ENCODE measurements at regions not wholly inside any gene's neighbourhood (a gene's known extent, or its start where the extent isn't known, plus 50 kb on each side); places are given as distances from the start of the nearest gene placed in this dataset.
"Not testable (repeated sequence)": the region's sequence is repeated elsewhere in the genome, so short reads cannot be mapped to it uniquely, and the experiment has no call there.

DNA sequence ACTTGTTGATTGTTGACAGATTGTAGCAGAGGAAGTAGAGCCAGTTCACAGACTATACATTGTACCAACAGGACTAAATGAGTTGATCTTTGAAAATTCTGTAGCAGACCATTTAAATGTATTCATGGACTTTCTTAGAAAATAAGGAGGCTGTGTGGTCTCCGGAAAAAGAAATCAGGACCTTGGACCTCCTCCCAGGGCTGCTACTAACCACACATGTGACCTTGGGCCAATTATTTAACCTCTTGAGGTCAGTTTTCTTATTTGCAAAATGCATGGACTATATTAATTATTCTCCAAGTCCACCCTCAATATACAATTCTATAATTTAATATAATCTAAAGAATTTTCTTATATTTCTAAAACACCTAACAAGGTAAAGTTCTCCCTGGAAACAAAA lies 492.0 kb upstream of the JAG1 start:
- H3K4me3 ChIP-seq (ENCODE audit: low read depth, low read length), result no peak overlapping the region

DNA sequence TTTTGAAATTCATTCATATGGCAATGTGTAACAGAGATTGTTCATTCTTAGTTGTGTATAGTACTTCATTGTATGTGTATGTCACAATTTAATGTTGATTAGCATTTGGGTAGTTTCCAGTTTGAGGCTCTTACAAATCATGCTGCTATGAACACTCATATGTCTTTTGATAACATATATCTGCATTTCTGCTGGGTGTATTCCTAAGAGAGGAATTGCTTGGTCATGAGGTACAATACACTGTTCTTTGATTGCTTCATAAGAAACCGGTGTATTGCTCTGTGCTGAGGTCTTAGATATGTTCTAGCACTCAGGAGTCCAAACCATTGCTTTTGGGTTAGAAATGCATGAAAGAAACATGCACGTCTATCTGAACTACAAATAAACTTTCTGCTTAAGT lies 492.9 kb upstream of the JAG1 start:
- H3K4me3 ChIP-seq (ENCODE audit: low read depth, low read length), result no peak overlapping the region

DNA sequence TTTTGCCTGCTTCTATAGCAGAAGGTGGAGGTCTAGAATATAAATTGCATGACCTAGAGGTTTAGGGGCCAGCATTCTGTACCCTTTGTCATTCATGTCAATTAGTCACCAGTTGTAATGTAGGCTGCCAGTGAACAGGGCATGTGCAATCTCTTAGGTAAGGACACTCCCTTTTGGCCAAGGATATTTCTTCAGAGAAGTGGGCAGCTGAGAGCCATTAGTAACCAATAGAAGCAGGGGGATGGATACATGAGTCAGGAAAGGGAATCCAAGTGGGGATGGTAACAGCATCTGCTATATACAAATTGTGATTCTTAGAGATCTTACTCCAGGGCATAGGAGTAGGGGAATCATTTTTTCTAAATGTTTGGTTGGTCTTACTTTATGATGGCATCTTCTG lies 494.2 kb upstream of the JAG1 start:
- no peak overlapping the region for H3K4me3 ChIP-seq (ENCODE audit: low read depth, low read length)

DNA sequence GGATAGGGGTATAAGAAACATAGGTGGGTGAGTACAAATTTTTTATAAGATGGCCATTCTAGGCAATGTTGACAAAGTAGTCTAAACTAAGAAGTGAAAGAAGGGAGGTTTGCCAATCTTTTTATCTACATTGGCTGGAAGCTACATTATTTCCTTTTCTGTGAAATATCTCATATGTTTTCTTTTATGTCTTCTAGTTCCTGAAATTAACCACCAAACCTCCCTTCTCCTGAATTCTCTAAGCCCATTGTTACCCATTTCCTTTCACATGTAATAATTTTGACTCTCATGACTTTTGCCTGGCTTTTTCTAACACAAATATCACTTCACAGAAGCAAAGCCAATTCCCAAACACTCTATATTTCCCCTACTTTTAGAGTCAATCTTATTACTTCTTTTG lies 496.2 kb upstream of the JAG1 start:
- no peak overlapping the region for H3K4me3 ChIP-seq (ENCODE audit: low read depth, low read length)

DNA sequence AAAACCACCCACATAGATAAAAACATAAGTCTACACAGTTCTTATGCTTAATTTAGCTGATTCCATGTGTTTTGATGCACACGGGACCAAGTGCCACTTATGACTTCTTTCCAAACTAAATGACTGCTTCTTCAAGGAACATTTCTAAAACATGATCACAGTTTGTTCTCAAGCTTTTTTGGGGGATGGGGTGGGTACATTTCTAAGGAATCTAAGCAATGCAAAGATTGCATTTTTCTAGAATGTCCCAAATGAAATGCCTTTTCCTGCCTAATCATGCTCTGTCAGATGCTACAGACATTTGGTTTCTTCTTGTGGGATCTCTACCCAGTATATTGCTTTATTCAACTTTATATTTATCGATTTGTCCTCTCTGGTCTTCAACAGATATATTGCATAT lies 496.8 kb upstream of the JAG1 start:
- H3K4me3 ChIP-seq (ENCODE audit: low read depth, low read length), result no peak overlapping the region

DNA sequence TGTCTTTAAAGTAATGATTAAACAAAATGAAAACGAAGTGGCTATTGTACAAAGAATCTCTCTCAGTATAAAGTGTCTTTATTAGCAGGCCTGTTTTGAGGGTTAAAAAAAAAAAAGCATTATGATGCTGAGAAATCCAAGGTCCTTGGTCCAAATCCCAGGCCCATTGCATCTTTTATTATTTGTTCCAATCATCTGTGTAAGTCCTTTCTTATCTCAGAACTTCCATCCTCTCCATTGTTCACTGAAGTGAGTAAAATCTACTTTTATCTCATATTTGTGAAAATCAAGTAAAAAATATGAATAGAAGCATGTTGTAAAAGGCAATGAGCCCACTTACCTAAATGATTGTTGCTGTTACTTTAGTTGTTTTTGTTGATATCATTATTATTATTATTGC lies 499.1 kb upstream of the JAG1 start:
- H3K4me3 ChIP-seq (ENCODE audit: low read depth, low read length), result no peak overlapping the region

DNA sequence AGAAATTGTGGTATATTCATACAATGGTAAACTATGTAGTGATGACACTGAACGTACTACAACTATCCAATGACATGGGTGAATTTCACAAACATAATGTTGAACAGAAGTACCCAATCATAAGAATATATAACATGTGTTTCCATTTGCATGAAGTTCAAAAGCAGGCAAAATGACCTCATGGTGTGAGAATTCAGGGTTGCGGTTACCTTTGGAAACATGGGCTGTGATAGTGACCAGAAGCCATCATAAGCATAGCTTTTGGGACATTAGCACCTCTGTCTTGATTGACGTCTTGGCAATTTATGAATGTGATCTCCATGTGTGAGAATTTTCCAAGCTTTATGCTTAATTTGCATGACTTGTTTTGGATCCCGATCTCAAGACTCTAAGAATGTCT lies 500.1 kb upstream of the JAG1 start:
- no peak overlapping the region for H3K4me3 ChIP-seq (ENCODE audit: low read depth, low read length)

DNA sequence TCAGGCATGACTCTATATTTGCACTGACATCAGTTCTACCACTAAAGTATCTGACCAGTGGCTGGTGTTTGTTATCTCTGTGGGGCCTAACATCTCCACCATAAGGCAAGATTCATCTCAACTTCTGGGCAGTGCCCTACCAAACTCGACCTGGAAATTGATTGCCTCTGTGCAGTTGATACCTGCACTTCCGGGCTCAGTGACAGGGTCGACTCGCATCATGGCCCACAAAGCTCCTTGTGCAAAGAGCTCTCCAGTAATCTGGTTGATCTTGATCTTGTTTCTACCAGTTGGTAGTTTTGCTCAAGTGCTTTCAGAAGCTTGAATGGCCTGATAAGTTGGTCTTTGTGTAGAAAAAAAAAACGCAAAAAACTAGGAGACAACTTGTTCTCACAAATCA lies 501.1 kb upstream of the JAG1 start:
- H3K4me3 ChIP-seq (ENCODE audit: low read depth, low read length), result no peak overlapping the region

DNA sequence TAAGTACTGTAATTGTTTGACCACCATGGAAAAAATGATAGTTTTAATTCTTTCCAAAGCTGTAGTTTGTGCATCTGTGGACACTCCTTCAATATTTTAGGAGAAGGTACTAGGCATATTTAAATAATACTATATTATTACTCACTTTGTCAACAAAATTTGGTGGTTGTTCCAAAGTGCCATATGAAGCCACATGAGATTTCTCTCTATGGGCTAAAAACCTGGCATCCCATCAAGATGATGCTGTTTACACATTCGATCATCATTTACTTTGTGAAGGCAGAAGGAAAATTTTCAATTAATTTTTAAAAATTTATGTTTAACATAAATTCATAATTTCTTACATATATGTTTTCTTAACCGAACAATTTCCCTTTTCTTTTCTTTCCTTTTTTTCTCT lies 502.6 kb upstream of the JAG1 start:
- no peak overlapping the region for H3K4me3 ChIP-seq (ENCODE audit: low read depth, low read length)

DNA sequence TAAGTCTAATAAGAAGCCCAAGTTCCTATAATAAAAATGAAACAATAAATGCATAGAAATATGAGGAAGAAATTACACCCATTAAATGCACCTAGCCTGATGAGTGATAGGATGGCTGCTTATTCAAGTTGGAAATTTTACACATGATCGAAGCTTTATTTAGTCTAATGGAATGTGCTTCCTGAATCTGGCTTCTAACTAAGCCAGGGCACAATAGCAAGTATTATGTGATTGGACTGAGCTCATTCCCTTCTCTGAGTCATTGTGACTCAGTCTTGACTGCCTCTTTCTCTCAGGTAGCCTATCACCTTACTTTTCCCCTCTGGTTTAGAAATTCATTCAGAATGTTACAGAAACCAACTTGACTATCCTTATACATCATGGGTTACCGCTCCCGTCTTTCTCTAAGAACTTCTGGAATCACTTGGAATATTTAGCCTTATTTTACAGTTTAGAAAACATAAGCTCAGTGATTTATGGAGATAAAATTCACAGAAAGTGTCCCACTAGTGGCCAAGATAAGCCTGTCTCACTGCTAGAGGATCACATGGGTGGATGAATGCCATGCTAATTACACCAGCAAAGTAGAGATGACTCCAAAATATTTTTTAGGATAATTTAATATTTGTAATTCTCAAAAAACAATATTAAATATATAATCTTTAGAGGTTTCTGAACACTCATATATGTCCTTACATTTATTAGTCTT lies 505.3 kb upstream of the JAG1 start:
- no peak overlapping the region for H3K4me3 ChIP-seq (ENCODE audit: low read depth, low read length)

DNA sequence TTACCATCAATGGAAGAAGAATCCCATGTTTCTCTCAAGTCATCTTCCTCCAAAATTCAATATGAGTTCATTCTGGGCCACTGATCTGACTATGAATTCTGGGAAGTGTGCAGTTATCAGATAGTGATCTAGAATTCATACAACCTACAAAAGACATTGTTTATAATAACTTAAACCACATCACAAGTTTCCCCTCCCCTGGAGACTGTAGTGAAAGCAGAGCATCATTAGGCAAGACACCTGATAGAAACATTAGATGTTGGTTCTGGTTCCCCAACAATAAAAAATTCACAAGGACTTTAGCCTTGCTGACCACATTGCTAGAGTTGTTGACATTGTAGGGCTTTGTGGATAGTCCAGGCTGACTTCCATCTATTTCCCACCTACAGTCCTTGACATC lies 506.4 kb upstream of the JAG1 start:
- H3K4me3 ChIP-seq (ENCODE audit: low read depth, low read length), result no peak overlapping the region

DNA sequence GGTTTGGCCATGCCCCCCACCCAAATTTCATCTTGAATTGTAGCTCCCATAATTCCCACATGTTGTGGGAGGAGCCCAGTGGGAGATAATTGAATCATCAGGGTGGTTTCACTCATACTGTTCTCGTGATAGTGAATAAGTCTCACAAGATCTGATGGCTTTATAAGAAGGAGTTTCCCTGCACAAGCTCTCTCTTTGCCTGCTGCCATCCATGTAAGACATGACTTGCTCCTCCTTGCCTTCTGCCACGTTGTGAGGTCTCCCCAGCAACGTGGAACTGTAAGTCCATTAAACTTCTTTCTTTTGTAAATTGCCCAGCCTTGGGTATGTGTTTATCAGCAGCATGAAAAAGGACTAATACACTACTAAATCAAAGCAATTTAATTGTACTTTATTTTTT lies 507.3 kb upstream of the JAG1 start:
- not testable (repeated sequence) for H3K4me3 ChIP-seq (ENCODE audit: low read depth, low read length)

DNA sequence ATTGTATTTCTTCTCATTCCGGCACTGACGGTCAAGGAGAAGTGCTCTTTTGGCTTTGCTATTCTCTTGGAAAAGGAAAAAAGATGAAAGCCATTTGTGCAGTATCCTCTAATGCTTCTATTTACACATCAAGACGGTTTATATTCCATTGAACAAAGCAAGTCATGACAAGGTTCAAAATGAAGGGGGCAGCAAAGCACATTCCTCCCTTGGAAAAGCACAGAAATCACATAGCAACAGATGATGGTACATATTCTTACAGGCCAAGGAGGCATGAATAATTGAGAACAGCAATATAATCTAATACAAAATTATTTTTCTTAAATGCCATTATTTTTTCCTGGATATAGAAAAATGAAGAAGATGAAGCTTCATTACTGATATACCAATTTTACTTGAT lies 508.2 kb upstream of the JAG1 start:
- no peak overlapping the region for H3K4me3 ChIP-seq (ENCODE audit: low read depth, low read length)

DNA sequence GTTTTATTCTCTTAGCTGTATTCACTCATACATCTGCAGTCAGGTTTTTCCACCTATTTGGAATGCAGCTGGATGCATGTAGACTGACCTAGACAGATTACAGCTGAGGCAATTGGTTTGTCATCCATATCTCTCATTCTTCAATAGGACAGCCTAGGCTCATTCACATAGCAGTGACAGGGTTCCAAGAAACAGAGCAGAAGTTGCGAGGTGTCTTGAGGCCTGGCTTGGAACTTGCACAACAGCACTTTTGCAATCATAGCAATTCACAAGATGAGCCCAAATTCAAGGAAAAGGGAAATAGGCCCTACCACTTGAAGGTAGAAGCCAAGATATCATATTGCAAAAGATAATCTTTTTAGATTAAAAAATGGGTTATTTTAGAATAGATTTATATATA lies 508.9 kb upstream of the JAG1 start:
- H3K4me3 ChIP-seq (ENCODE audit: low read depth, low read length), result no peak overlapping the region

DNA sequence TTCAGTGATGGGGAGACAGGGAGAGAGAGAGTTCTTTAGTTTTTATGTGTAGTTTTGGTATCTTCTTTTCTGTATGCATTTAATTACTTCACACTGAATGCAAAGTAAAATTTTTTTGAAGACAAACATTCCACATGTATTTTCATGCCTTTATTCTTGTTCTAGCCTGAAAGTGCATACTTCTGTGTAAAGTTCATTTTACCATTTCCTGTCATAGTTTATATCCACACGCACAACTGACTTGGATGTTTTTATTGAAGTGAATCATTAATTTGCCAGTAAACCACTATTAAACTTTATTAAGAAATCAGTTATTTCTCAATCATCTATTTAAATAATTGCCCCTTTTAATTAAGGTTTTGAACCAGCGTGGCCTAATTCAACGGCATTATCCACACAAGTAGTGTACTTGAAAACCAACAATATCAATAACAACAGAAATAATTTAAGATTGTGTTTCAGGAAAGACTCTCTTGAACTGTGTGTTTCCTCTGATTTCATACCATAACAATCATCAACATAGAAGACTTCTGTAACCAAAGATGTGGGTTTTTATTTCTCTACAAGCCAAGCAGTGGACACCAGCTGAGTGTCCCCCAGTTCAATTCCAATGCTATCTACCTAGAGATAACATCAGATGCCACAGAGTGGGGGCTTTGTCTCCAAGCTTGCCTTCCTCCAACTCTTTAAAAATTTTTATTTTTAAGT lies 512.7 kb upstream of the JAG1 start:
- no peak overlapping the region for H3K4me3 ChIP-seq (ENCODE audit: low read depth, low read length)

DNA sequence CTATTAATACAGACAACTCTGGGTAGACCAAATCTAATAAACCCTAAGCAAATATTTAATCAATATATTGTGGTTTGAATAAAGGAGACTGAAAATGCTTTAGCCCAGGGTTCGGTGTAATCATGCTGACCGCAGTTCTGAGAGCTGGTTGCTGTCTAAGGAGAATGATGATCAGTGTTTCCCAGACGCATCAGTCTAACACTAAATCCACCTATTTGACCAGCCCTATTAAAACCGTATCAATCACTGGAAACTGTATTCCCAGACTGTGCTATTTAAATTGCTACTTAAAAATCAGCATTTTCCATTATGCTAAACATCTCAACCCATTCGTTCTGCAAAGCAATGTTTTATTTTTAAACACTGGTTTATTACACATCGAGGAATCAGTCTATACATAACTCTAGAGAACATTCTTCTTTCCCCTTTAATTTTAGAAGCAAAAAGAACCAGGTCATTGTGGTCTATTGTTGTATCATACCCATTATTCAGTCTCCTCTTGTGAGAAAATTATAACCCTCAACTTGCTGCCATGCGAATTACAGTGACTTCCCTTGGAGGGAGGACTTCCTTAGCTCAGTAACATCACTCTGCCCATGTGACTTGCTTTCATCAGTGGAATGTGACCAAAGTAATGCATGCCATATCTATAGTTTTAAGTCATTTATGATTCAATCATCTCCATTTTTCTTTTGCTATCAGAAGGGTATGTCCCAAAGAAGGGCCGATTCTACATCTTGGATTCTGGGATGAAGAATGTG lies 515.2 kb upstream of the JAG1 start:
- H3K4me3 ChIP-seq (ENCODE audit: low read depth, low read length), result no peak overlapping the region

DNA sequence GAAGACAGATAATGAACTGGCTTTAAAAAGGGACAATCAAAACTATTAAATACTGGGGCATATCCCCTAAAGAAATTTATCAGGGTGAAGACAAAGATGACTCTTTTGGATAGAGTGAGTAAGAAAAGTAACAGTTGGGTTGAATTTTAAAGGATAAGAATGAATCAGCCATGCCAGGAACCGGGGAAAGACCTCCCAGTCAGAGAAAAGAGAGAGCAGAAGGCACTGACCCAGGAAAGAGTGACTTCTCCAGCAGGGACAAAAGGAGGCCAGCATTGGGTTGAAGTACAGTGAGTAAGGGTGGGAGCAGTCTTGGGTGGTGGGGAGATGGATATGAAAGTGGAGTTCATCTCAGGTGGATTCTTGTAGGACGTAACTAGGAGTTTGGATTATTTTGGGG lies 516.9 kb upstream of the JAG1 start:
- H3K4me3 ChIP-seq (ENCODE audit: low read depth, low read length), result no peak overlapping the region

DNA sequence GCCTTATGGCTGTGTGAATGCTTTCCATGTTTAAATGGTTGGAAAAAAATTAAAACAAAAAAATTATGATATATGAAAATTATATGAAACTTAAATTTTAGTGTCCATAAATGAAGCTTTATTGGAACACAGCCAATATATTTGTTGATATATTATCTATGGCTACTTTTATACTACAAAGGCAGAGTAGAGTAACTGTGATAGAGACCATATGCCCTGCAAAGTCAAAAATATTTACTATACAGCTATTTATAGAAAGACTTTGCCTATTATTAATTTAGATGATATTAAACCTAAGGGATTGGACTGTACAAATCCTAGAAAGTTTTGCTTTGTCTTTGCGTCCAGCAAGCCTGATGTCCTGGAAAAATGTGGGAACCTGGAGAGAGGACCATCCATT lies 518.3 kb upstream of the JAG1 start:
- no peak overlapping the region for H3K4me3 ChIP-seq (ENCODE audit: low read depth, low read length)

DNA sequence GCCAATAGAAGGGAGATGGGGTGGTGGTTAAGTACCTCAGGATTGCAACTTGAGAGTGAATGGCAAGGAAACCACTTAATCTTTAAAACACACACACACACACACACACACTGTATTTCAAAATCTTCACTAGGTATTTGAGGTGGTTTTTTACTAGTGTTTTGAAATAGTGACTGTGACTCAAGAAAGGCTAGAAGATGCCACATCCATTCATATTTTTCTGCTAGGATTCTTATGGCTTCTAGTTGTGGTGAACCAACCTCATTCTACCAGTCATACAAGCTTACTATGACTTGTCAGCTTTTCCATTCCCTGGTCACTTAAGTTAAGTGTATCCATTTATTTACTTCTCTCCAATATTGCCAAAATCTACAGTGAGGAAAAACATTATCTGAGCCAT lies 519.4 kb upstream of the JAG1 start:
- no peak overlapping the region for H3K4me3 ChIP-seq (ENCODE audit: low read depth, low read length)

DNA sequence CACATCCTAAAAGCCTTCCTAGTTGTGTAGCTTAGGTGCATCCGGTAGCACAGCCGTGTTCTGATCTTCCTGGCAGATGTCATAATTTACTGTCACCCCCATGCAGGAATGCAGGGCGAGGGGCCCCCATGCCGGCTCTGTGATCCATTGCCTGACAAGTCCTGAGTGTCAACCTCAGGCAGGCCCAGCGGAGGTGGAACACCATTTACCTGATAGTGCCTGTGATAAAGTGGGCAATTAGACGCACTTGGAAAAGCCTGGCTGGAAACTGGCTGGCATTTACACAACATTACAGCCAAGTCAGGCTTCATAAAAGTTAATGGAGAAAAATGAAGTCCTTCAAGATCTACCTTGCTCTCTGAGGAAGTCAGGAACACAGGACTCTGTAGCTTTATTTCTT lies 521.4 kb upstream of the JAG1 start:
- no peak overlapping the region for H3K4me3 ChIP-seq (ENCODE audit: low read depth, low read length)

DNA sequence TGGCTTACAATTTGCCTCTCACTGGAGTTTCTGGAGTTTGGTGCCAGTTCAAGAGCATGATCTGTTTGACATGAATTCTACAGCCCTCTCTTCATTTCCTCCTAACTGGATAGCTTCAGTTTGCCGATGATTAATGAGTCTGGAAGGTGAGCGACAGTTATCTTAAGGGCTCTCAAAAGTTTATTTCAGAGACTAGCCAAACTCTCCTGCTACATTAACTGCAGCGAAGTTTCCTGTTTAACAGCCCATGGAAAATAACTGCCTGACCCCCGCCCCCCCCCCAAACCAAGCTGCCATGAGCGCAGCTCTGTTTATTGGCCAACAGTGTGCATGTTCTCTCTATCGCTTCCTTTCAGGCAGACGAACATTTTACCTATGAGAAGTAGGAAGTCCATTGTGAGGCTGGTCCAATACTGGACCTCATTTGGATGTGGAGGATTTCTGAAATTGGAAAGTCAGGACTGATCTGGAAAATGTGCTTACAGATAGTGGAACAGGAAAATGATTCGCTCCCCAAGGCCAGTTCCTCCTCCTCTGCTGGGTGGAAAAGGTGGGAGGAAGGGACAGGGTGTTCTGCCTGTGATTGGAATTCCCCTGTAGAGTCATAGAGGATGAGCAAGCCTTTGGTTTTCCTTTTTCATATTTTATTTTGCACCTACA lies 522.2 kb upstream of the JAG1 start:
- no peak overlapping the region for H3K4me3 ChIP-seq (ENCODE audit: low read depth, low read length)

DNA sequence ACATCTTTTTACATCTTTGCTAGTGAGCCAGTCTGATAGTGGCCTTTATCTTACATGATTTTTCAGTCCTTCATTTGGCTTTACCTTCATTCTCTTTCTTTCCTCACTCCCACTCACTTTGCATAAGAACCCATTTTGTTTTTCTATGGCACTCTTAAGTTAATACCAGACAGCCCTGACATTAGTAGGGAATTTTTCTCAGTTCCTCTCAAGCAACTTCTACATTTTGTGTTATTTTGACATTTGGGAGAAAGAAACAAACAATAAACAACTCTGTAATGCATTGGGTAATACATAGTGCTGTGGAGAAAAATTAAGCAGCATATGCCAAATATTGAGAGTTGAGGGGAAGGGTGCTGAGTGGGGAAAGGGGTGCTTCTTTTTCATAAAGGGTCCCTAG lies 524.1 kb upstream of the JAG1 start:
- no peak overlapping the region for H3K4me3 ChIP-seq (ENCODE audit: low read depth, low read length)

All from iPS-11a (cell line).